KMS-11 (cell line): ENCODE measurements at regions not wholly inside any gene's neighbourhood (a gene's known extent, or its start where the extent isn't known, plus 50 kb on each side); places are given as distances from the start of the nearest gene placed in this dataset.

Experiments
- H2AFZ ChIP-seq: fragments of 200-600 bp; sonication (generic); 2 replicates; pipeline ENCODE4 v1.6.1; 2016; ENCODE audit warnings: antibody characterized with exemption, mixed run types, low read depth
- H3K27ac ChIP-seq: fragments of 200-600 bp; sonication (generic); 2 replicates; pipeline ENCODE4 v1.6.1; 2016; ENCODE audit warnings: mild to moderate bottlenecking, mixed run types
- H3K27me3 ChIP-seq: fragments of 200-600 bp; sonication (generic); 2 replicates; pipeline ENCODE4 v1.6.1; 2017; ENCODE audit warnings: mild to moderate bottlenecking, low read depth, mixed run types, moderate library complexity; ENCODE audit not compliant: insufficient read depth
- H3K36me3 ChIP-seq: fragments of 200-600 bp; sonication (generic); 2 replicates; pipeline ENCODE4 v1.6.1; 2017; ENCODE audit warnings: mild to moderate bottlenecking, mixed run types; ENCODE audit not compliant: insufficient read depth
- H3K4me1 ChIP-seq: fragments of 200-600 bp; sonication (generic); 2 replicates; pipeline ENCODE4 v1.6.1; 2016; ENCODE audit warnings: mild to moderate bottlenecking, low read depth, mixed run types; ENCODE audit not compliant: poor library complexity, severe bottlenecking
- H3K4me2 ChIP-seq: fragments of 200-600 bp; sonication (generic); 2 replicates; pipeline ENCODE4 v1.7.0; 2016; ENCODE audit warnings: mild to moderate bottlenecking, mixed run types
- H3K4me3 ChIP-seq: fragments of 200-600 bp; sonication (generic); IDR thresholded peaks from 2 replicates; pipeline ENCODE4 v1.6.1; 2017; ENCODE audit warnings: low read depth, low read length, mixed read lengths; ENCODE audit not compliant: insufficient read depth
- H3K79me2 ChIP-seq: fragments of 200-600 bp; sonication (generic); 2 replicates; pipeline ENCODE4 v1.6.1; 2016; ENCODE audit warnings: low read depth, mixed run types; ENCODE audit not compliant: insufficient read depth
- H3K9ac ChIP-seq: fragments of 200-600 bp; sonication (generic); 2 replicates; pipeline ENCODE4 v1.6.1; 2016; ENCODE audit warnings: mild to moderate bottlenecking, mixed run types
- H4K20me1 ChIP-seq: fragments of 200-600 bp; sonication (generic); 2 replicates; pipeline ENCODE4 v1.6.1; 2016; ENCODE audit warnings: mild to moderate bottlenecking, mixed run types; ENCODE audit not compliant: insufficient read depth
- TF ChIP-seq, protein P1 (sequence below): fragments of 200-600 bp; sonication (generic); conservative IDR thresholded peaks from 2 replicates; pipeline ENCODE4 v1.6.1; 2017; ENCODE audit warnings: low read depth, mild to moderate bottlenecking, antibody characterized with exemption, low read length, moderate library complexity, mixed read lengths

DNA sequence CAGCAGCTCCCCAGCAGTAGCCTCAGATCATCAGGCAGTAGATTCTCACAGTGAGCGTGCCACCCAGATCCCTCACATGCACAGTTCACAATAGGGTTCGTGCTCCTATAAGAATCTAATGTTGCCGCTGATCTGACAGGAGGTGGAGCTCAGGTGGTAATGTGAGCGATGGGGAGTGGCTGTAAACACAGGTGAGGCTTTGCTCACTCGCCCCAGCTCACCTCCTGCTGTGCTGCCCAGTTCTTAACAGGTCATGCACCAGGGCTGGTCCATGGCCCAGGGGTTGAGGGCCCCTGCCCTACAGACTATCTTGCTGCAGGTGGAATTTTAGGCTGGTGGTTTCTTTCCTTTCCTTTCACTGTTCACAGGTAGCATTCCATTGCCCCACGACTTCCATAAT is 100.2 kb downstream of the MRPL36 start:
- no peak overlapping the region for H3K4me2 ChIP-seq
- H3K27me3 ChIP-seq, result no peaks in the 10 kb centered on the region
- H3K36me3 ChIP-seq, result no peaks in the 10 kb centered on the region
- H3K27ac ChIP-seq, result no peak overlapping the region
- H4K20me1 ChIP-seq, result no peaks in the 10 kb centered on the region
- H3K4me3 ChIP-seq, result no peak overlapping the region
- no peaks in the 10 kb centered on the region for H3K4me1 ChIP-seq
- TF ChIP-seq, protein P1, sequence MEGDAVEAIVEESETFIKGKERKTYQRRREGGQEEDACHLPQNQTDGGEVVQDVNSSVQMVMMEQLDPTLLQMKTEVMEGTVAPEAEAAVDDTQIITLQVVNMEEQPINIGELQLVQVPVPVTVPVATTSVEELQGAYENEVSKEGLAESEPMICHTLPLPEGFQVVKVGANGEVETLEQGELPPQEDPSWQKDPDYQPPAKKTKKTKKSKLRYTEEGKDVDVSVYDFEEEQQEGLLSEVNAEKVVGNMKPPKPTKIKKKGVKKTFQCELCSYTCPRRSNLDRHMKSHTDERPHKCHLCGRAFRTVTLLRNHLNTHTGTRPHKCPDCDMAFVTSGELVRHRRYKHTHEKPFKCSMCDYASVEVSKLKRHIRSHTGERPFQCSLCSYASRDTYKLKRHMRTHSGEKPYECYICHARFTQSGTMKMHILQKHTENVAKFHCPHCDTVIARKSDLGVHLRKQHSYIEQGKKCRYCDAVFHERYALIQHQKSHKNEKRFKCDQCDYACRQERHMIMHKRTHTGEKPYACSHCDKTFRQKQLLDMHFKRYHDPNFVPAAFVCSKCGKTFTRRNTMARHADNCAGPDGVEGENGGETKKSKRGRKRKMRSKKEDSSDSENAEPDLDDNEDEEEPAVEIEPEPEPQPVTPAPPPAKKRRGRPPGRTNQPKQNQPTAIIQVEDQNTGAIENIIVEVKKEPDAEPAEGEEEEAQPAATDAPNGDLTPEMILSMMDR, result no peak
- no peak overlapping the region for H3K9ac ChIP-seq
- no peaks in the 10 kb centered on the region for H3K79me2 ChIP-seq
- no peak overlapping the region for H2AFZ ChIP-seq

DNA sequence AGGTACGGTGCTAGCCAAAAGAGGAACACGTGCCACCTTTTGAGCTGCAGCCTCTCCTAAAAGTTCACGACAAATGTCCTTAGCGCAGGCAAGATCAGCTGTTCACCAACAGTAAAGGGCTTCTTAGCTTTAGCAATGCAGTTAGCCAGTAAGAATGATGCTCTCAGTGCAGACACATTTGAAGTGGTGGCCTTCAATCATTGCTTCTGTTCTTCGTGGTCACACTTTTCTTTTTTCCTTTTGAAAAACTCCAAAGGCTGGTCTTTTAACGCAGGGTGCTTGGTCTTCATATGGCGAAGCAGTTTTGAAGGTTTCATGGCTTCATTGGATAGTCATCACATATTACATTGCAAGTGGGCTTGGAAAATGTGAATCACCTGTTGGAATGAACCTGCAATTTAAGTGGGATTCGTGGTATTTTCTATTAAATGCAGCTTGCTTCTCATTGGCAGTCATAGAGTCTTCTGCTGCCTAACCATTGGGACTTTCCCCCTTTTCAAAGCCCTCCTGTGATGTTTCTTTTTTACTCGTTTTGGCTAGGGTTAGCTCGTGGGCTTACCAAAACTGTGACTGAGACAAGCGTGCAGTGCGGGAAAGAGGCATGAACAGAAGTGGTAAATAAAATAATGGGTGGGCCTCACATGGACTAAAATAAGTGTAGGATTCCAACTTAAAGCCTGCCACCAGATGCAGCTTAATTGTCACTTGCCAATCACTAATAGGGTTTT is 100.9 kb downstream of the MRPL36 start:
- no peaks in the 10 kb centered on the region for H4K20me1 ChIP-seq
- H3K36me3 ChIP-seq, result no peaks in the 10 kb centered on the region
- H3K27ac ChIP-seq, result no peak overlapping the region
- H3K9ac ChIP-seq, result no peak overlapping the region
- no peaks in the 10 kb centered on the region for H3K27me3 ChIP-seq
- no peaks in the 10 kb centered on the region for H3K4me1 ChIP-seq
- no peak overlapping the region for H3K4me3 ChIP-seq
- H2AFZ ChIP-seq, result no peak overlapping the region
- H3K4me2 ChIP-seq, result no peak overlapping the region
- H3K79me2 ChIP-seq, result no peaks in the 10 kb centered on the region
- TF ChIP-seq, protein P1, result no peak

- H3K36me3 ChIP-seq, result no peaks in the 10 kb centered on the region
- H4K20me1 ChIP-seq, result no peaks in the 10 kb centered on the region
- H3K27me3 ChIP-seq, result no peaks in the 10 kb centered on the region
- no peak overlapping the region for H3K9ac ChIP-seq
- no peak overlapping the region for H3K4me2 ChIP-seq
- no peak overlapping the region for H3K4me3 ChIP-seq
- H3K27ac ChIP-seq, result no peak overlapping the region
- no peaks in the 10 kb centered on the region for H3K79me2 ChIP-seq
- H2AFZ ChIP-seq, result no peak overlapping the region
- no peaks in the 10 kb centered on the region for H3K4me1 ChIP-seq
- TF ChIP-seq, protein P1, result no peak
Measured at GRCh38 chr5:1692381-1692780, 107.3 kb downstream of the MRPL36 start.

GRCh38 chr5:1687301-1687970 is 112.2 kb downstream of the MRPL36 start:
- Histone ChIP-seq H3K9ac (no peak overlapping the region), H2AFZ (no peak overlapping the region), H3K4me3 (no peak overlapping the region), H3K36me3 (no peaks in the 10 kb centered on the region), H3K27ac (no peak overlapping the region), H4K20me1 (no peaks in the 10 kb centered on the region), H3K27me3 (no peaks in the 10 kb centered on the region), H3K79me2 (no peaks in the 10 kb centered on the region), H3K4me2 (no peak overlapping the region), H3K4me1 (no peaks in the 10 kb centered on the region)
- TF ChIP-seq, protein P1, result no peak
